C4-2B (cell line): ENCODE measurements at regions not wholly inside any gene's neighbourhood (a gene's known extent, or its start where the extent isn't known, plus 50 kb on each side); places are given as distances from the start of the nearest gene placed in this dataset.

ENCODE experiments used
- ZFX ChIP-seq: fragments of 450-650 bp; IDR thresholded peaks from 2 replicates; pipeline ENCODE4 v1.6.1; 2017
- TF ChIP-seq, protein P1 (sequence below): fragments of 450-650 bp; conservative IDR thresholded peaks from 2 replicates; pipeline ENCODE4 v1.5.1; 2017; ENCODE audit warnings: mild to moderate bottlenecking

- TF ChIP-seq, protein P1, sequence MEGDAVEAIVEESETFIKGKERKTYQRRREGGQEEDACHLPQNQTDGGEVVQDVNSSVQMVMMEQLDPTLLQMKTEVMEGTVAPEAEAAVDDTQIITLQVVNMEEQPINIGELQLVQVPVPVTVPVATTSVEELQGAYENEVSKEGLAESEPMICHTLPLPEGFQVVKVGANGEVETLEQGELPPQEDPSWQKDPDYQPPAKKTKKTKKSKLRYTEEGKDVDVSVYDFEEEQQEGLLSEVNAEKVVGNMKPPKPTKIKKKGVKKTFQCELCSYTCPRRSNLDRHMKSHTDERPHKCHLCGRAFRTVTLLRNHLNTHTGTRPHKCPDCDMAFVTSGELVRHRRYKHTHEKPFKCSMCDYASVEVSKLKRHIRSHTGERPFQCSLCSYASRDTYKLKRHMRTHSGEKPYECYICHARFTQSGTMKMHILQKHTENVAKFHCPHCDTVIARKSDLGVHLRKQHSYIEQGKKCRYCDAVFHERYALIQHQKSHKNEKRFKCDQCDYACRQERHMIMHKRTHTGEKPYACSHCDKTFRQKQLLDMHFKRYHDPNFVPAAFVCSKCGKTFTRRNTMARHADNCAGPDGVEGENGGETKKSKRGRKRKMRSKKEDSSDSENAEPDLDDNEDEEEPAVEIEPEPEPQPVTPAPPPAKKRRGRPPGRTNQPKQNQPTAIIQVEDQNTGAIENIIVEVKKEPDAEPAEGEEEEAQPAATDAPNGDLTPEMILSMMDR = no peak
- TF ChIP-seq ZFX = no peak
Observed at GRCh38 chr6:904994-905393, 212.1 kb upstream of the EXOC2 start.
